BJ (cell line): ENCODE measurements at regions not wholly inside any gene's neighbourhood (a gene's known extent, or its start where the extent isn't known, plus 50 kb on each side); places are given as distances from the start of the nearest gene placed in this dataset.

ENCODE experiments used
- CTCF ChIA-PET: fragments of 350-600 bp; formaldehyde crosslinking; extraction: SDS; loops from one replicate; lab custom pipeline; 2021; ENCODE audit warnings: antibody characterized with exemption, inconsistent platforms; lab: Yijun Ruan, JAX
- POLR2A ChIA-PET: fragments of 300-600 bp; sonication (Branson Sonifier 250); formaldehyde crosslinking; extraction: SDS; loops from one replicate; lab custom pipeline; 2021; ENCODE audit warnings: antibody characterized with exemption; lab: Charles Lee
- DNase-seq: peaks from one replicate; pipeline ENCODE4 v3.0.0-alpha.2; 2011; ENCODE audit warnings: low read depth
- H3K27me3 ChIP-seq: 2 replicates; pipeline ENCODE4 v1.6.0; 2011; ENCODE audit warnings: low read length; ENCODE audit not compliant: control insufficient read depth, insufficient read depth
- H3K36me3 ChIP-seq: 2 replicates; pipeline ENCODE4 v1.5.1; 2011; ENCODE audit warnings: low read length; ENCODE audit not compliant: control insufficient read depth, insufficient read depth
- H3K4me3 ChIP-seq: 2 replicates; pipeline ENCODE4 v1.5.1; 2011; ENCODE audit warnings: low read depth, mild to moderate bottlenecking, control low read depth, low read length
- CTCF ChIP-seq: IDR thresholded peaks from 2 replicates; pipeline ENCODE4 v1.5.1; 2011; ENCODE audit warnings: low read depth, mild to moderate bottlenecking, control low read depth, inconsistent platforms, low read length, moderate library complexity; ENCODE audit not compliant: insufficient read depth

DNA sequence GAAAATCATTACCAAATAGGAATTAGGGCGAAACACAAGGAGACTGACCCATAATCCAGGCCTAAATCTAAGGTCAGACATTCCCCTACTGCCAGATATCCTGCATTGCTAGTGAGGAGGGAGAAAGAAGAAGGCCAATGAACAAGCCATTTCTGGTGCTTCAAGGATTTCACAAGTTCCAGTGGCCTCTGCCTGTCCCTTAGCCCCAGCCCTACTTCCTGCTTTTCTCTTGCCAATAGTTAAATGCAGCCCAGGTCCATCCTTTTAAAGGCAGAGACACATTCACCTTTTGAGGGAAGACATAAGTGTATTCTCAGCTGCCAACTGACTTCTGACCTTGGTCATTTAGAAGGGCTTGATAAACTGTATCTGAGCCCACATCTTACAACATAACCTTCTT is 135.8 kb downstream of the ZNF621 start:
- no peak for DNase-seq
- H3K36me3 ChIP-seq: no peaks in the 10 kb centered on the region
- no peak overlapping the region for H3K4me3 ChIP-seq
- TF ChIP-seq CTCF: no peak
- CTCF ChIA-PET: no interaction called here
- H3K27me3 ChIP-seq: no peaks in the 10 kb centered on the region
- POLR2A ChIA-PET: no interaction called here

DNA sequence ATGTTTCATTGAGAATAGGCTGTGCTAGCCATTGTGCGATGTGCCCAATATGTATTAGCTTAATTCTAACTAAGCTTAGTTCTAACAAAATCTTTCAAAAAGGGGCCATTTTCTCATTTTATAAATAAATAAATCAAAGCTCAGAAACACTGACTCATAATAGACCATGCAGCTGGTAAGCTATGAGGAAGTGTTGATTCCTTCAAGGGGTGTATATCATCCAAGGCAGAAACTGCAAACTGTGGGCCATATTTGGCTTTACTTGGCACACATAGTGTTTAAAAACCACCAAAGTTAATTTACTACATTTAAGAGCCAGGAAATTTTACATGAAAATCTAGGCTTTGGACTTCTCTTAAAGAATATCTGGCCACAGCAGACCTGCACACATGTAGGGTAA is 136.5 kb downstream of the ZNF621 start:
- POLR2A ChIA-PET: no interaction called here
- Histone ChIP-seq H3K4me3 (no peak overlapping the region), H3K27me3 (no peaks in the 10 kb centered on the region), H3K36me3 (no peaks in the 10 kb centered on the region)
- CTCF ChIA-PET: no interaction called here
- DNase-seq: no peak
- TF ChIP-seq CTCF: no peak

- ChIA-PET CTCF (interaction anchor here (1.1 kb wide), 1 partner anchor 10 kb away, joined by 3 read pairs; no protein-coding TSS in a partner anchor), POLR2A (no interaction called here)
- Histone ChIP-seq H3K4me3 (no peak overlapping the region), H3K27me3 (no peaks in the 10 kb centered on the region), H3K36me3 (no peaks in the 10 kb centered on the region)
- no peak for TF ChIP-seq CTCF
- DNase-seq: no peak
Observed at GRCh38 chr3:40663280-40663679, 138.5 kb downstream of the ZNF621 start.

DNA sequence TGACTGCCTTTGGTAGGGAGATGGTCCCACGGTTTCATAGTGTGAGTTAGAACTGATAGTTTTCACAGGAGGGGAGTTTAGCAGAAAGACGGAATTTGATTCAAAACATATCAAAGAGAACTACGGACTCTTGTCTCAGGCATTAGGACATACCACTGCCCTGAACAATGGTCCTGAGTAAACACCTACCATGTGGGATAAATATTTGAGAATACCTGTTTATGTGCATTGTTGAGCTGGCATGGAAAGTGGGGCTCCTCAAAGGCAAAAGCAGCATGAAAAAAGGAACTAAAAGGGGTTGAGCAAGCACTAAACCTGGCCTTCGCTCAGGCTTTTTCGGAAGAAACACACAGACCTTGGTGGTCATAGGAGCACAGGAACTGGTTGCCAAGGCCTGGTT is 144.4 kb downstream of the ZNF621 start:
- TF ChIP-seq CTCF: no peak

GRCh38 chr3:40672861-40673260 is 148.1 kb downstream of the ZNF621 start:
- POLR2A ChIA-PET: no interaction called here
- TF ChIP-seq CTCF: no peak
- Histone ChIP-seq H3K27me3 (no peaks in the 10 kb centered on the region), H3K4me3 (no peak overlapping the region), H3K36me3 (no peaks in the 10 kb centered on the region)
- CTCF ChIA-PET: interaction anchor here (0.8 kb wide), 1 partner anchor 88 kb away, joined by 3 read pairs; no protein-coding TSS in a partner anchor
- no peak for DNase-seq

More for the DNA sequence above, 144.4 kb downstream of the ZNF621 start:
- no peak for DNase-seq
- H3K27me3 ChIP-seq: no peaks in the 10 kb centered on the region
- CTCF ChIA-PET: no interaction called here
- POLR2A ChIA-PET: no interaction called here
- no peak overlapping the region for H3K4me3 ChIP-seq
- no peaks in the 10 kb centered on the region for H3K36me3 ChIP-seq
